Fibroblast of lung (primary cell): ENCODE measurements at regions not wholly inside any gene's neighbourhood (a gene's known extent, or its start where the extent isn't known, plus 50 kb on each side); places are given as distances from the start of the nearest gene placed in this dataset.

Experiments used
- DNase-seq, 2 donors: peaks; one replicate each; pipeline versions ENCODE4 v3.0.0 to v3.0.0-alpha.2; 2010; ENCODE audit warnings: low read depth in 2 of 2
- H2AFZ ChIP-seq: 2 replicates; pipeline ENCODE4 v1.5.1; 2012; ENCODE audit warnings: low read length, control low read depth, inconsistent platforms
- H3K27ac ChIP-seq: 2 replicates; pipeline ENCODE4 v1.5.1; 2011; ENCODE audit warnings: low read length, control low read depth; ENCODE audit not compliant: insufficient read depth
- H3K27me3 ChIP-seq: 2 replicates; pipeline ENCODE4 v1.5.1; 2011; ENCODE audit warnings: mild to moderate bottlenecking, low read length; ENCODE audit not compliant: control insufficient read depth, insufficient read depth
- H3K36me3 ChIP-seq: 2 replicates; pipeline ENCODE4 v1.5.1; 2011; ENCODE audit warnings: low read length; ENCODE audit not compliant: control insufficient read depth, insufficient read depth
- H3K4me1 ChIP-seq: 2 replicates; pipeline ENCODE4 v1.5.1; 2011; ENCODE audit warnings: low read length; ENCODE audit not compliant: control insufficient read depth, insufficient read depth; ENCODE audit errors: extremely low read depth
- H3K4me2 ChIP-seq: 2 replicates; pipeline ENCODE4 v1.5.1; 2011; ENCODE audit warnings: low read length, control low read depth; ENCODE audit not compliant: insufficient read depth; ENCODE audit errors: extremely low read depth
- H3K4me3 ChIP-seq, 4 experiments: fragments of 200-600 bp in 1 of 4; sonication (generic) in 1 of 4; replicated peaks in 1 of 4; 2 replicates each; pipeline ENCODE4 v1.5.1; 2011 to 2016; ENCODE audit warnings: low read length in 4 of 4, low read depth in 3 of 4, mild to moderate bottlenecking in 3 of 4, control low read depth in 2 of 4, inconsistent platforms in 1 of 4, mixed read lengths in 1 of 4; ENCODE audit not compliant: insufficient read depth in 1 of 4; ENCODE audit errors: control extremely low read depth in 1 of 4
- H3K79me2 ChIP-seq: 2 replicates; pipeline ENCODE4 v1.5.1; 2012; ENCODE audit warnings: mild to moderate bottlenecking, low read length, inconsistent platforms; ENCODE audit not compliant: control insufficient read depth, insufficient read depth
- H3K9ac ChIP-seq: 2 replicates; pipeline ENCODE4 v1.5.1; 2011; ENCODE audit warnings: mild to moderate bottlenecking, low read length, control low read depth; ENCODE audit not compliant: insufficient read depth
- H3K9me3 ChIP-seq: 2 replicates; pipeline ENCODE4 v1.5.1; 2012; ENCODE audit warnings: low read depth, low read length; ENCODE audit not compliant: control insufficient read depth, insufficient read depth
- H4K20me1 ChIP-seq: 2 replicates; pipeline ENCODE4 v1.5.1; 2011; ENCODE audit warnings: low read length; ENCODE audit not compliant: control insufficient read depth, insufficient read depth; ENCODE audit errors: extremely low read depth
- CTCF ChIP-seq, 2 donors: IDR thresholded peaks in 1 of 2; conservative IDR thresholded peaks in 1 of 2; 1 replicate in 1 of 2; 2 replicates in 1 of 2; pipeline ENCODE4 v1.5.1; 2011 to 2012; ENCODE audit warnings: low read length in 2 of 2, control low read depth in 1 of 2, inconsistent platforms in 1 of 2, low read depth in 1 of 2, mild to moderate bottlenecking in 1 of 2
- EZH2 ChIP-seq: IDR thresholded peaks from 2 replicates; pipeline ENCODE4 v1.5.1; 2012; ENCODE audit warnings: low read length, control low read depth, mild to moderate bottlenecking; ENCODE audit errors: missing control alignments

- Histone ChIP-seq H3K4me1 (peaks cover 13% of the 10 kb centered on the region), H3K9me3 (no peaks in the 10 kb centered on the region), H3K27ac (no peak overlapping the region), H3K27me3 (no peaks in the 10 kb centered on the region), H3K4me2 (no peak overlapping the region), H3K9ac (no peak overlapping the region), H3K4me3 (no peak overlapping the region), H4K20me1 (no peaks in the 10 kb centered on the region), H3K36me3 (no peaks in the 10 kb centered on the region), H2AFZ (no peak overlapping the region), H3K79me2 (no peaks in the 10 kb centered on the region)
- TF ChIP-seq EZH2 (no peak), CTCF (conservative IDR thresholded peaks at IDR 0.05 in 1 of 2, IDR thresholded peaks at IDR 0.05 in 1 of 2; ENCODE audit: low read depth in 1 of 2, low read length in 2 of 2) (no peak)
- DNase-seq = no peak
Measured at GRCh38 chr11:112316971-112317370, 56.3 kb upstream of the PLET1 start.

GRCh38 chr11:112318184-112318591, 57.5 kb upstream of the PLET1 start:
- Histone ChIP-seq H3K4me3 (no peak overlapping the region), H3K4me2 (peak overlapping the region; percentile 23), H4K20me1 (no peaks in the 10 kb centered on the region), H2AFZ (no peak overlapping the region), H3K36me3 (no peaks in the 10 kb centered on the region), H3K79me2 (no peaks in the 10 kb centered on the region), H3K27ac (peak overlapping the region; percentile 80), H3K9ac (no peak overlapping the region), H3K27me3 (no peaks in the 10 kb centered on the region), H3K4me1 (peaks cover 14% of the 10 kb centered on the region), H3K9me3 (no peaks in the 10 kb centered on the region)
- DNase-seq = peak; percentile 90 to 92
- TF ChIP-seq CTCF (conservative IDR thresholded peaks at IDR 0.05 in 1 of 2, IDR thresholded peaks at IDR 0.05 in 1 of 2; ENCODE audit: low read depth in 1 of 2, low read length in 2 of 2) (no peak), EZH2 (no peak)

GRCh38 chr11:112318661-112319060, 58.0 kb upstream of the PLET1 start:
- H3K9me3 ChIP-seq = no peaks in the 10 kb centered on the region
- peak overlapping the region; percentile 23 for H3K4me2 ChIP-seq
- H3K36me3 ChIP-seq = no peaks in the 10 kb centered on the region
- peak overlapping the region; percentile 80 for H3K27ac ChIP-seq
- no peak overlapping the region for H3K4me3 ChIP-seq
- no peaks in the 10 kb centered on the region for H3K27me3 ChIP-seq
- no peak overlapping the region for H3K9ac ChIP-seq
- H3K4me1 ChIP-seq = peaks cover 14% of the 10 kb centered on the region
- H2AFZ ChIP-seq = no peak overlapping the region
- H3K79me2 ChIP-seq = no peaks in the 10 kb centered on the region
- no peak for TF ChIP-seq EZH2
- no peak for TF ChIP-seq CTCF (conservative IDR thresholded peaks at IDR 0.05 in 1 of 2, IDR thresholded peaks at IDR 0.05 in 1 of 2; ENCODE audit: low read depth in 1 of 2, low read length in 2 of 2)
- DNase-seq = peak in 1 of 2 donors; percentile 14
- no peaks in the 10 kb centered on the region for H4K20me1 ChIP-seq
